ENCODE measurements at regions not wholly inside any gene's neighbourhood (a gene's known extent, or its start where the extent isn't known, plus 50 kb on each side); places are given as distances from the start of the nearest gene placed in this dataset.

GRCh38 chr21:27817902-27818623 lies 851.2 kb upstream of the ADAMTS5 start:
- no peak for DNase-seq (ENCODE audit: low read depth)
- TF ChIP-seq, protein P1, sequence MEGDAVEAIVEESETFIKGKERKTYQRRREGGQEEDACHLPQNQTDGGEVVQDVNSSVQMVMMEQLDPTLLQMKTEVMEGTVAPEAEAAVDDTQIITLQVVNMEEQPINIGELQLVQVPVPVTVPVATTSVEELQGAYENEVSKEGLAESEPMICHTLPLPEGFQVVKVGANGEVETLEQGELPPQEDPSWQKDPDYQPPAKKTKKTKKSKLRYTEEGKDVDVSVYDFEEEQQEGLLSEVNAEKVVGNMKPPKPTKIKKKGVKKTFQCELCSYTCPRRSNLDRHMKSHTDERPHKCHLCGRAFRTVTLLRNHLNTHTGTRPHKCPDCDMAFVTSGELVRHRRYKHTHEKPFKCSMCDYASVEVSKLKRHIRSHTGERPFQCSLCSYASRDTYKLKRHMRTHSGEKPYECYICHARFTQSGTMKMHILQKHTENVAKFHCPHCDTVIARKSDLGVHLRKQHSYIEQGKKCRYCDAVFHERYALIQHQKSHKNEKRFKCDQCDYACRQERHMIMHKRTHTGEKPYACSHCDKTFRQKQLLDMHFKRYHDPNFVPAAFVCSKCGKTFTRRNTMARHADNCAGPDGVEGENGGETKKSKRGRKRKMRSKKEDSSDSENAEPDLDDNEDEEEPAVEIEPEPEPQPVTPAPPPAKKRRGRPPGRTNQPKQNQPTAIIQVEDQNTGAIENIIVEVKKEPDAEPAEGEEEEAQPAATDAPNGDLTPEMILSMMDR (IDR thresholded peaks at IDR 0.05; ENCODE audit: low read depth, low read length, missing control alignments): no peak
- in situ Hi-C loops (cut with HindIII; ENCODE audit: low sequenced_read_pairs): no loop called here
- H3K4me3 ChIP-seq (ENCODE audit: low read depth, low read length): no peak overlapping the region

DNA sequence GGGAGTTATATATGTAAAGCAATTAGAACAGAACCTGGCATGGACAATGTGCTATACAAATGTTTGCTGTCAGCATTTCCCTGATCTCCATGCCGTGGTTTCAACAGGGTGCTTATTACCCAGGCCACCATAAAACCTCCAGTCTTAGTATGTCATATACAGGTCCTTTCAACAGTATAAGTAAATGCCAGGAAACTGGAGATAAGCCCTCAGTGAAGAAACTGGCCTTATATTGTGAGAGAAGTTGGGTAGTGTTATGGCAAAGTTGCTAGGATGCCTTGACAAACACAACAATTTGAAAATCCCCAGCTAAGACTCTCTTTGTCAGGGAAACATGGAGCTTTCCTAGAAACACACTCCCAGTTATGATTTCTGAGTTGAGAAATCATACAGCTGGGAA lies 850.2 kb upstream of the ADAMTS5 start:
- TF ChIP-seq, protein P1 (IDR thresholded peaks at IDR 0.05; ENCODE audit: low read depth, low read length, missing control alignments): no peak
- no peak for DNase-seq (ENCODE audit: low read depth)
- in situ Hi-C loops (cut with HindIII; ENCODE audit: low sequenced_read_pairs): no loop called here
- H3K4me3 ChIP-seq (ENCODE audit: low read depth, low read length): no peak overlapping the region

GRCh38 chr21:27816301-27816700 lies 849.4 kb upstream of the ADAMTS5 start:
- no peak for DNase-seq (ENCODE audit: low read depth)
- in situ Hi-C loops (cut with HindIII; ENCODE audit: low sequenced_read_pairs): no loop called here
- no peak overlapping the region for H3K4me3 ChIP-seq (ENCODE audit: low read depth, low read length)
- TF ChIP-seq, protein P1 (IDR thresholded peaks at IDR 0.05; ENCODE audit: low read depth, low read length, missing control alignments): no peak

DNA sequence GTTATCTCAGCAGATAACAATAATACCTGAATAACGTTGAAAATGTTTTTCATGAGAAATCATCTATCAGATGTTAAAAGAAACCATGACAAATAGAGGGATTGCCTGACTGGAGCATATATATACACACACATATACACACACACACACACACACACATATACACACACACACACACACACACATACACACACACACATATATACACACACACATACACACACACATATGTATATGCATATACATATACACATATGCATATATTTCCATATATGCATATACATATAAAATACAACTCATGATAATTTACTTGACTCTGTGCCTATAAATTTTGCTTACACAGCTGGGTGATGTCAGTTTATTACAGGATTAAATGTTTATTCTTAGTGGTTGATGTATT lies 847.3 kb upstream of the ADAMTS5 start:
- DNase-seq (ENCODE audit: low read depth): no peak
- H3K4me3 ChIP-seq (ENCODE audit: low read depth, low read length): no peak overlapping the region
- in situ Hi-C loops (cut with HindIII; ENCODE audit: low sequenced_read_pairs): no loop called here

GRCh38 chr21:27813750-27814149 lies 846.9 kb upstream of the ADAMTS5 start:
- in situ Hi-C loops (cut with HindIII; ENCODE audit: low sequenced_read_pairs): no loop called here
- no peak for DNase-seq (ENCODE audit: low read depth)
- TF ChIP-seq, protein P1 (IDR thresholded peaks at IDR 0.05; ENCODE audit: low read depth, low read length, missing control alignments): no peak
- H3K4me3 ChIP-seq (ENCODE audit: low read depth, low read length): no peak overlapping the region

More for the DNA sequence above, 847.3 kb upstream of the ADAMTS5 start:
- TF ChIP-seq, protein P1 (IDR thresholded peaks at IDR 0.05; ENCODE audit: low read depth, low read length, missing control alignments): no peak

GRCh38 chr21:27813344-27813743 lies 846.5 kb upstream of the ADAMTS5 start:
- no peak for DNase-seq (ENCODE audit: low read depth)
- in situ Hi-C loops (cut with HindIII; ENCODE audit: low sequenced_read_pairs): no loop called here
- TF ChIP-seq, protein P1 (IDR thresholded peaks at IDR 0.05; ENCODE audit: low read depth, low read length, missing control alignments): no peak
- H3K4me3 ChIP-seq (ENCODE audit: low read depth, low read length): no peak overlapping the region

All from astrocyte of the cerebellum (primary cell).